NCI-H128 (cell line): ENCODE measurements at regions not wholly inside any gene's neighbourhood (a gene's known extent, or its start where the extent isn't known, plus 50 kb on each side); places are given as distances from the start of the nearest gene placed in this dataset.
"Not testable (repeated sequence)": the region's sequence is repeated elsewhere in the genome, so short reads cannot be mapped to it uniquely, and the experiment has no call there.

Experiments
- DNase-seq: peaks from one replicate; lab custom pipeline; 2025; ENCODE audit not compliant: unreplicated experiment; lab: John Stamatoyannopoulos, UW

GRCh38 chr12:125304029-125304428, 238.8 kb downstream of the AACS start:
- no peak for DNase-seq

- DNase-seq: no peak
Observed at GRCh38 chr12:125305231-125305630, 240.0 kb downstream of the AACS start.

- DNase-seq: no peak
Observed at GRCh38 chr12:125310461-125310860, 245.2 kb downstream of the AACS start.

GRCh38 chr12:125311050-125311449, 245.8 kb downstream of the AACS start:
- no peak for DNase-seq

GRCh38 chr12:125312471-125312870, 247.2 kb downstream of the AACS start:
- no peak for DNase-seq

- no peak for DNase-seq
Observed at GRCh38 chr12:125314051-125314755, 249.0 kb downstream of the AACS start.

- DNase-seq: no peak
Observed at GRCh38 chr12:125315771-125316170, 250.5 kb downstream of the AACS start.

- DNase-seq: no peak
Observed at GRCh38 chr12:125320177-125320576, 254.9 kb downstream of the AACS start.

- DNase-seq: no peak
Observed at GRCh38 chr12:125324861-125325490, 259.7 kb downstream of the AACS start.

GRCh38 chr12:125329239-125330102, 264.2 kb downstream of the AACS start:
- no peak for DNase-seq

- no peak for DNase-seq
Observed at GRCh38 chr12:125330645-125331341, 265.6 kb downstream of the AACS start.

- no peak for DNase-seq
Observed at GRCh38 chr12:125331342-125332052, 266.3 kb downstream of the AACS start.

GRCh38 chr12:125332900-125333299, 267.7 kb downstream of the AACS start:
- DNase-seq: no peak

GRCh38 chr12:125336246-125336645, 271.0 kb downstream of the AACS start:
- no peak for DNase-seq

- DNase-seq: no peak
Observed at GRCh38 chr12:125340791-125341190, 275.6 kb downstream of the AACS start.

- no peak for DNase-seq
Observed at GRCh38 chr12:125341422-125341821, 276.2 kb downstream of the AACS start.

- no peak for DNase-seq
Observed at GRCh38 chr12:125343649-125344048, 278.4 kb downstream of the AACS start.

- no peak for DNase-seq
Observed at GRCh38 chr12:125346362-125346761, 281.1 kb downstream of the AACS start.

GRCh38 chr12:125351788-125352187, 286.6 kb downstream of the AACS start:
- no peak for DNase-seq

GRCh38 chr12:125353002-125353401, 287.8 kb downstream of the AACS start:
- not testable (repeated sequence) for DNase-seq

- DNase-seq: no peak
Observed at GRCh38 chr12:125353871-125354270, 288.6 kb downstream of the AACS start.
